Gastroesophageal sphincter (tissue), 3 donors: ENCODE measurements at regions not wholly inside any gene's neighbourhood (a gene's known extent, or its start where the extent isn't known, plus 50 kb on each side); places are given as distances from the start of the nearest gene placed in this dataset.

Experiments
- CTCF ChIP-seq, 4 experiments: fragments of 200-600 bp in 2 of 4; fragments of 450-650 bp in 2 of 4; sonication (generic) in 1 of 4; IDR thresholded peaks; one replicate each; pipeline ENCODE4 v1.5.1; 2017 to 2019; ENCODE audit warnings: antibody characterized with exemption in 4 of 4, mild to moderate bottlenecking in 2 of 4, moderate library complexity in 2 of 4
- POLR2A ChIP-seq, 2 donors: fragments of 450-650 bp; IDR thresholded peaks; one replicate each; pipeline ENCODE4 v1.6.1; 2017; ENCODE audit warnings: antibody characterized with exemption in 2 of 2, mild to moderate bottlenecking in 2 of 2, moderate library complexity in 1 of 2
- POLR2AphosphoS5 ChIP-seq: sonication (generic); formaldehyde crosslinking; IDR thresholded peaks from one replicate; pipeline ENCODE4 v1.6.1; 2017; ENCODE audit warnings: antibody characterized with exemption

GRCh38 chr21:22136740-22137139 is 1138.5 kb downstream of the NCAM2 start:
- TF ChIP-seq CTCF (IDR thresholded peaks at IDR 0.05) (no peak), POLR2A (IDR thresholded peaks at IDR 0.05) (no peak), POLR2AphosphoS5 (no peak)
